H1 (cell line): ENCODE measurements at regions not wholly inside any gene's neighbourhood (a gene's known extent, or its start where the extent isn't known, plus 50 kb on each side); places are given as distances from the start of the nearest gene placed in this dataset.

ENCODE experiments used
- CTCF ChIA-PET: fragments of 300-600 bp; sonication (Branson Sonifier 250); formaldehyde crosslinking; loops from one replicate; lab custom pipeline; 2021; ENCODE audit not compliant: partially characterized antibody; lab: Charles Lee
- POLR2A ChIA-PET: fragments of 300-600 bp; sonication (Branson Sonifier 250); formaldehyde crosslinking; loops from one replicate; lab custom pipeline; 2021; ENCODE audit warnings: inconsistent platforms; ENCODE audit not compliant: partially characterized antibody; lab: Charles Lee
- DNase-seq, 2 experiments: peaks; one replicate each; pipeline versions ENCODE4 v3.0.0 to v3.0.0-alpha.2; 2010 to 2022; ENCODE audit warnings: low spot score in 2 of 2, low read depth in 1 of 2, mixed read lengths in 1 of 2
- FAIRE-seq: peaks from 2 replicates; lab custom pipeline; 2011; peaks lifted over from hg19 to GRCh38; lab: Jason Lieb, UNC
- H2AFZ ChIP-seq: 2 replicates; pipeline ENCODE4 v1.8.1; 2012; ENCODE audit warnings: low read length, inconsistent platforms
- H2AK5ac ChIP-seq: 2 replicates; pipeline ENCODE4 v1.6.1; 2013; ENCODE audit warnings: low read depth, low read length
- H2BK120ac ChIP-seq: replicated peaks from 2 replicates; pipeline ENCODE3; 2013; ENCODE audit warnings: low read depth, low read length, inconsistent platforms
- H2BK12ac ChIP-seq: 2 replicates; pipeline ENCODE4 v1.6.1; 2013; ENCODE audit warnings: low read depth, low read length
- H2BK15ac ChIP-seq: 2 replicates; pipeline ENCODE4 v1.6.1; 2013; ENCODE audit warnings: low read length
- H2BK20ac ChIP-seq: 2 replicates; pipeline ENCODE4 v1.6.1; 2013; ENCODE audit warnings: low read length
- H2BK5ac ChIP-seq: 2 replicates; pipeline ENCODE4 v1.6.1; 2013; ENCODE audit warnings: low read depth, low read length
- H3K14ac ChIP-seq: 2 replicates; pipeline ENCODE4 v1.6.1; 2013; ENCODE audit warnings: inconsistent platforms; ENCODE audit not compliant: insufficient read length
- H3K18ac ChIP-seq: 2 replicates; pipeline ENCODE4 v1.6.1; 2013; ENCODE audit warnings: low read length; ENCODE audit errors: extremely low read depth
- H3K23ac ChIP-seq: 2 replicates; pipeline ENCODE4 v1.6.1; 2013; ENCODE audit warnings: inconsistent platforms; ENCODE audit not compliant: insufficient read length
- H3K23me2 ChIP-seq: 2 replicates; pipeline ENCODE4 v1.6.1; 2013; ENCODE audit warnings: low read depth, low read length
- H3K27ac ChIP-seq: 2 replicates; pipeline ENCODE4 v1.6.1; 2011; ENCODE audit warnings: low read depth, low read length, inconsistent platforms
- H3K27me3 ChIP-seq, 4 experiments: replicated peaks in 1 of 4; 1 replicate in 1 of 4; 2 replicates in 3 of 4; pipeline versions ENCODE4 v1.6.1 to v1.8.1; 2011 to 2013; ENCODE audit warnings: low read length in 3 of 4, mild to moderate bottlenecking in 3 of 4, inconsistent platforms in 2 of 4, mixed read lengths in 2 of 4, moderate library complexity in 1 of 4; ENCODE audit not compliant: control insufficient read depth in 3 of 4, insufficient read depth in 3 of 4; ENCODE audit errors: extremely low read depth in 1 of 4
- H3K36me3 ChIP-seq, 4 experiments: 2 replicates each; pipeline versions ENCODE4 v1.6.1 to v1.8.1; 2011 to 2013; ENCODE audit warnings: mild to moderate bottlenecking in 4 of 4, low read length in 3 of 4, moderate library complexity in 2 of 4, control low read depth in 1 of 4, inconsistent platforms in 1 of 4; ENCODE audit not compliant: insufficient read depth in 4 of 4, control insufficient read depth in 2 of 4
- H3K4ac ChIP-seq: replicated peaks from 2 replicates; pipeline ENCODE3; 2013; ENCODE audit warnings: low read length, low read depth, mixed read lengths, inconsistent platforms; ENCODE audit not compliant: insufficient read length
- H3K4me1 ChIP-seq, 4 experiments: replicated peaks in 1 of 4; 1 replicate in 1 of 4; 2 replicates in 3 of 4; pipeline versions ENCODE4 v1.6.1 to v1.8.1; 2011 to 2013; ENCODE audit warnings: low read length in 3 of 4, inconsistent platforms in 2 of 4, mixed read lengths in 1 of 4; ENCODE audit not compliant: insufficient read depth in 4 of 4, control insufficient read depth in 3 of 4
- H3K4me2 ChIP-seq, 2 experiments: 2 replicates each; pipeline versions ENCODE4 v1.6.1 to v1.8.1; 2011 to 2013; ENCODE audit warnings: low read depth in 2 of 2, low read length in 2 of 2, control low read depth in 1 of 2, inconsistent platforms in 1 of 2, mild to moderate bottlenecking in 1 of 2; ENCODE audit not compliant: insufficient read depth in 1 of 2
- H3K4me3 ChIP-seq, 4 experiments: fragments of 200-600, 300-600 bp in 1 of 4; sonication (generic), shearing (Covaris generic), sonication (Bioruptor Twin) in 1 of 4; 2 replicates each; pipeline versions ENCODE4 v1.5.1 to v1.8.1; 2011 to 2016; ENCODE audit warnings: low read length in 4 of 4, low read depth in 3 of 4, control low read depth in 2 of 4, inconsistent platforms in 2 of 4, mild to moderate bottlenecking in 2 of 4, mixed read lengths in 1 of 4, moderate library complexity in 1 of 4; ENCODE audit not compliant: insufficient read depth in 2 of 4; ENCODE audit errors: extremely low read depth in 1 of 4
- H3K56ac ChIP-seq: replicated peaks from 2 replicates; pipeline ENCODE3; 2013; ENCODE audit warnings: low read depth, mild to moderate bottlenecking, mixed read lengths, low read length, inconsistent platforms; ENCODE audit not compliant: insufficient read length
- H3K79me1 ChIP-seq: 2 replicates; pipeline ENCODE4 v1.6.1; 2013; ENCODE audit warnings: low read depth, low read length, control low read depth
- H3K79me2 ChIP-seq, 2 experiments: 2 replicates each; pipeline versions ENCODE4 v1.6.1 to v1.8.1; 2012 to 2013; ENCODE audit warnings: low read length in 2 of 2, mild to moderate bottlenecking in 2 of 2, inconsistent platforms in 1 of 2; ENCODE audit not compliant: insufficient read depth in 2 of 2, control insufficient read depth in 1 of 2
- H3K9ac ChIP-seq, 4 experiments: replicated peaks in 1 of 4; 1 replicate in 1 of 4; 2 replicates in 3 of 4; pipeline versions ENCODE4 v1.6.1 to v1.8.1; 2011 to 2013; ENCODE audit warnings: low read depth in 3 of 4, low read length in 3 of 4, control low read depth in 2 of 4, mild to moderate bottlenecking in 2 of 4, moderate library complexity in 2 of 4, inconsistent platforms in 1 of 4; ENCODE audit errors: extremely low read depth in 1 of 4
- H3K9me3 ChIP-seq, 2 experiments: 2 replicates each; pipeline versions ENCODE4 v1.6.1 to v1.8.1; 2012 to 2013; ENCODE audit warnings: mild to moderate bottlenecking in 2 of 2, moderate library complexity in 2 of 2, control low read depth in 1 of 2, inconsistent platforms in 1 of 2, low read depth in 1 of 2, low read length in 1 of 2, mixed read lengths in 1 of 2; ENCODE audit not compliant: insufficient read depth in 2 of 2
- H4K20me1 ChIP-seq, 2 experiments: replicated peaks in 1 of 2; 2 replicates each; pipeline versions ENCODE3 to v1.8.1; 2011 to 2013; ENCODE audit warnings: inconsistent platforms in 2 of 2, low read length in 2 of 2, mild to moderate bottlenecking in 1 of 2; ENCODE audit not compliant: insufficient read depth in 2 of 2, control insufficient read depth in 1 of 2
- H4K5ac ChIP-seq: 2 replicates; pipeline ENCODE4 v1.6.1; 2013; ENCODE audit warnings: low read length, low read depth, mixed read lengths, inconsistent platforms; ENCODE audit not compliant: insufficient read length
- H4K8ac ChIP-seq: 2 replicates; pipeline ENCODE4 v1.8.0; 2013; ENCODE audit warnings: mild to moderate bottlenecking, moderate library complexity, low read length, inconsistent platforms; ENCODE audit not compliant: insufficient read depth; ENCODE audit errors: extremely low read depth
- H4K91ac ChIP-seq: replicated peaks from 2 replicates; pipeline ENCODE3; 2013; ENCODE audit warnings: low read length, mixed read lengths, inconsistent platforms; ENCODE audit not compliant: insufficient read length
- CTBP2 ChIP-seq: IDR thresholded peaks from 2 replicates; pipeline ENCODE4 v1.7.0; 2011; ENCODE audit warnings: borderline replicate concordance, mild to moderate bottlenecking, moderate library complexity, mixed read lengths, low read length; ENCODE audit not compliant: insufficient read depth, insufficient read length
- HDAC2 ChIP-seq, 2 experiments: fragments of 300-600 bp in 1 of 2; sonication (generic) in 1 of 2; IDR thresholded peaks; 2 replicates each; pipeline ENCODE4 v1.6.1; 2011 to 2012; ENCODE audit warnings: low read depth in 2 of 2, low read length in 2 of 2, mild to moderate bottlenecking in 2 of 2, moderate library complexity in 2 of 2, borderline replicate concordance in 1 of 2, inconsistent platforms in 1 of 2
- HDAC6 ChIP-seq: IDR thresholded peaks from one replicate; pipeline ENCODE4 v1.7.1; 2012; ENCODE audit warnings: low read depth, mild to moderate bottlenecking, inconsistent platforms, low read length, moderate library complexity
- KDM5A ChIP-seq: fragments of 200-600 bp; IDR thresholded peaks from 2 replicates; pipeline ENCODE4 v1.7.1; 2012; ENCODE audit warnings: mild to moderate bottlenecking, low read length, inconsistent platforms, mixed read lengths
- WGBS, 2 experiments: shearing (Covaris generic) in 1 of 2; methylation state at CpG; one replicate each; pipeline versions ENCODE4 v1.1.6 to v1.1.7; 2013 to 2015; ENCODE audit warnings: low lambda C conversion rate in 2 of 2, mixed read lengths in 2 of 2, inconsistent platforms in 1 of 2, low coverage in 1 of 2, missing lambda C conversion rate in 1 of 2; ENCODE audit not compliant: insufficient replicate concordance in 2 of 2, insufficient coverage in 1 of 2, insufficient read length in 1 of 2; ENCODE audit errors: extremely low coverage in 1 of 2, missing lambda C conversion rate in 1 of 2; 5-methylcytosine and 5-hydroxymethylcytosine counted together
- TF ChIP-seq, protein P1 (sequence below): IDR thresholded peaks from 2 replicates; pipeline ENCODE4 v1.6.1; 2011; ENCODE audit warnings: low read depth, mild to moderate bottlenecking, low read length; ENCODE audit not compliant: insufficient read depth

DNA sequence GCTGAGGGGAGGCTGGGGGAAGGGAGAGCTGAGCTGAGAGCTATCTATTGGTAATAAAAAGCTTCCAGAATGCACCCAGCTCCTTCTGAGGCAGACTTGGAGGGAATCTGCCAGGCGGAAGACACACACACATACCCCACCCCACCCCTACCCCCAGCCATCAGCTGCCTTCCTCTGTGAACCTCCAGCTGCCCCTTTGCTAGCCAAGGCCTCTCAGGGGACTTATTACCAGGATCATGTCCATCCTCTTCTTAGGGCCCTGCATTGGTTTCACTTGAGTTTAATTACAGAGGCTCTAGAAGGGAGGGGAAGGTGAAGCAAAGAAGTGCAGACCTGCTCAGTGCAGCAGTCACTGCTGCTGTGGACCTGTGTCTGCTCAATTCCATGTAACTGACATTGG lies 156.4 kb downstream of the OMA1 start:
- Histone ChIP-seq H2BK20ac (no peak overlapping the region), H2AK5ac (no peak overlapping the region; the same call in 1 of the 2 replicates), H3K36me3 (no peaks in the 10 kb centered on the region), H4K20me1 (no peaks in the 10 kb centered on the region), H3K79me1 (no peaks in the 10 kb centered on the region), H4K8ac (no peak overlapping the region), H3K9ac (no peak overlapping the region), H2BK5ac (no peak overlapping the region), H3K14ac (no peak overlapping the region), H3K4me3 (no peak overlapping the region), H3K56ac (no peak overlapping the region), H3K79me2 (no peaks in the 10 kb centered on the region), H3K27me3 (no peaks in the 10 kb centered on the region), H3K23ac (no peak overlapping the region), H2BK15ac (peak overlapping the region; percentile 33; the same call in 1 of the 2 replicates), H3K4ac (no peak overlapping the region), H3K4me1 (peaks cover 0 to 17% (median under 1%) of the 10 kb centered on the region in 4 experiments; a peak in 3 of 7 replicates), H2BK120ac (no peak overlapping the region), H3K18ac (no peak overlapping the region), H3K9me3 (no peaks in the 10 kb centered on the region), H2BK12ac (peak overlapping the region; percentile 92; the same call in 1 of the 2 replicates), H4K91ac (no peak overlapping the region), H3K27ac (no peak overlapping the region), H3K23me2 (peaks cover 1% of the 10 kb centered on the region), H3K4me2 (no peak overlapping the region), H2AFZ (no peak overlapping the region), H4K5ac (no peak overlapping the region)
- ChIA-PET CTCF (interaction anchor here (0.8 to 1.4 kb wide), 5 partner anchors 9 to 323 kb away, joined by 3 to 4 read pairs (median 3); no protein-coding TSS in a partner anchor), POLR2A (no interaction called here)
- TF ChIP-seq, protein P1, sequence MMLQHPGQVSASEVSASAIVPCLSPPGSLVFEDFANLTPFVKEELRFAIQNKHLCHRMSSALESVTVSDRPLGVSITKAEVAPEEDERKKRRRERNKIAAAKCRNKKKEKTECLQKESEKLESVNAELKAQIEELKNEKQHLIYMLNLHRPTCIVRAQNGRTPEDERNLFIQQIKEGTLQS = no peak
- TF ChIP-seq KDM5A (no peak), CTBP2 (no peak), HDAC2 (IDR thresholded peaks at IDR 0.05; ENCODE audit: borderline replicate concordance in 1 of 2, low read depth in 2 of 2, low read length in 2 of 2) (no peak), HDAC6 (no peak)
- no CpG with 5 or more reads among the region's 1 CpG for WGBS, 2 experiments
- FAIRE-seq (no peak), DNase-seq (no peak)
